Spleen (tissue), 7 donors: ENCODE measurements at regions not wholly inside any gene's neighbourhood (a gene's known extent, or its start where the extent isn't known, plus 50 kb on each side); places are given as distances from the start of the nearest gene placed in this dataset.

Source experiments
- CTCF ChIP-seq, 11 experiments: fragments of 200-600 bp in 7 of 11; fragments of 450-650 bp in 4 of 11; sonication (generic) in 4 of 11; IDR thresholded peaks in 8 of 11; conservative IDR thresholded peaks in 3 of 11; 1 replicate in 7 of 11; 2 replicates in 4 of 11; pipeline versions ENCODE4 v1.4.0 to v1.8.0; 2016 to 2021; ENCODE audit warnings: antibody characterized with exemption in 11 of 11, inconsistent platforms in 4 of 11, mild to moderate bottlenecking in 1 of 11
- POLR2A ChIP-seq, 3 donors: fragments of 450-650 bp; IDR thresholded peaks; one replicate each; pipeline ENCODE4 v1.5.1; 2017; ENCODE audit warnings: antibody characterized with exemption in 3 of 3, mild to moderate bottlenecking in 1 of 3
- POLR2AphosphoS5 ChIP-seq, 3 donors: sonication (generic); formaldehyde crosslinking; IDR thresholded peaks; one replicate each; pipeline ENCODE4 v1.5.1; 2017; ENCODE audit warnings: antibody characterized with exemption in 3 of 3
- donor health status: DM: no; HTN: no; CAD: no; lungs with moderate emphysema.
- donor health status: DM: no; HTN: no; CAD: no.
- donor health status: DM: no; HTN: no; CAD: no.

GRCh38 chr2:58914733-58915505 is 673.8 kb upstream of the FANCL start:
- TF ChIP-seq CTCF (IDR thresholded peaks at IDR 0.05 in 8 of 11, conservative IDR thresholded peaks at IDR 0.05 in 3 of 11) (no peak), POLR2AphosphoS5 (IDR thresholded peaks at IDR 0.05) (no peak), POLR2A (IDR thresholded peaks at IDR 0.05) (no peak)
